ENCODE measurements at regions not wholly inside any gene's neighbourhood (a gene's known extent, or its start where the extent isn't known, plus 50 kb on each side); places are given as distances from the start of the nearest gene placed in this dataset.
"Not testable (repeated sequence)": the region's sequence is repeated elsewhere in the genome, so short reads cannot be mapped to it uniquely, and the experiment has no call there.

- DNase-seq; in situ Hi-C loops (cut with MboI; ENCODE audit: low pct_unique_long_range_greater_than_20kb, low sequenced_read_pairs): not testable (repeated sequence)
Observed at GRCh38 chrX:63198693-63199092, 152.4 kb downstream of the SPIN4 start.

DNA sequence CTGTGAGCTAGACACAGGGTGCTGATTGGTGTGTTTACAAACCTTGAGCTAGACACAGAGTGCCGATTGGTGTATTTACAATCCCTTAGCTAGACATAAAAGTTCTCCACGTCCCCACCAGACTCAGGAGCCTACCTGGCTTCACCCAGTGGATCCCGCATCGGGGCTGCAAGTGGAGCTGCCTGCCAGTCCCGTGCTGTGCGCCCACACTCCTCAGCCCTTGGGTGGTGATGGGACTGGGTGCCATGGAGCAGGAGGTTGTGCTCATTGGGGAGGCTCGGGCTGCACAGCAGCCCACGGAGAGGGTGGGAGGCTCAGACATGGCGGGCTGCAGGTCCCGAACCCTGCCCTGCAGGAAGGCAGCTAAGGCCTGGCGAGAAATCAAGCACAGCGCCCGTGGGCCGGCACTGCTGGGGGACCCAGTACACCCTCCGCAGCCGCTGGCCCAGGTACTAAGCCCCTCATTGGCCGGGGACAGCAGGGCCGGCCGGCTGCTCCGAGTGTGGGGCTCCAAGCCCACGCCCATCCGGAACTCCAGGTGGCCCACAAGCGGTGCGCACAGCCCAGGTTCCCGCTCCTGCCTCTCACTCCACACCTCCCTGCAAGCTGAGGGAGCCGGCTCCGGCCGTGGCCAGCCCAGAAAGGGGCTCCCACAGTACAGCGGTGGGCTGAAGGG, 158.6 kb downstream of the SPIN4 start:
- in situ Hi-C loops (cut with MboI; ENCODE audit: low pct_unique_long_range_greater_than_20kb, low sequenced_read_pairs); DNase-seq: not testable (repeated sequence)

DNA sequence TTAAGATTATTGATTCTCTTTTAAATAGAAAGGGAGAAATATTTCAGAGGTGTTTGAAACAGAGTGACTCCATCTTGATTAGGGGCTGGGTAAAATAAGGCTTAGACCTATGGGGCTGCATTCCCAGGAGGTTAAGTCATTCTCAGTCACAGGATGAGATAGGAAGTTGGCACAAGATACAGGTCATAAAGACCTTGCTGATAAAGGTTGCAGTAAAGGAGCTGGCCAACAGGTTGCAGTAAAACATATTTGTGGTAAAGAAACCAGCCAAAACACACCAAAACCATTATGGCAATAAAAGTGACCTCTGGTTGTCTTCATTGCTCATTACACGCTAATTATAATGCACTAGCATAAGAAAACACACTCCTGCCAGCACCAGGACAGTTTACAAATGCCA, 165.0 kb downstream of the SPIN4 start:
- DNase-seq, result peak; percentile 2
- in situ Hi-C loops (cut with MboI; ENCODE audit: low pct_unique_long_range_greater_than_20kb, low sequenced_read_pairs), result no loop called here

GRCh38 chrX:63179852-63180251, 171.3 kb downstream of the SPIN4 start:
- DNase-seq; in situ Hi-C loops (cut with MboI; ENCODE audit: low pct_unique_long_range_greater_than_20kb, low sequenced_read_pairs): not testable (repeated sequence)

DNA sequence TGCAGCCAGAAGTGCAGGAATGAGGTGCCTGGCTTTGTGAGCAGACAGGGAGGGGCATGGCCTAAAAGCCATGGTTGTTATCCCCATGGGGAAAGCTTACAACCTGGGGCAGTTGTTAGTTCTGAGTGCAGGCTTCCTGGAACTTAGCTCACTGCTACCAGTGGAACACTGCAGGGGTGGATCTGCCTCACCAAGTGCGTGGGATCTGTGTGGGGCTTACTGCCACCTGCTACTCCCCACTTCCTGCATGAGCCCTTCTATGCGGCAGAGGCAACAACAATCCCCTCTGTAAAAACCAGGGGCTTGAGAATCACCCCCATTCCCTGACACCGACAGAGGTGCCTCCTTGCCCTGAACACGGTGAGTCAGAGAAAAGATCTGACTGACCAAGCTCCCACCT, 174.6 kb downstream of the SPIN4 start:
- in situ Hi-C loops (cut with MboI; ENCODE audit: low pct_unique_long_range_greater_than_20kb, low sequenced_read_pairs); DNase-seq: not testable (repeated sequence)

- DNase-seq; in situ Hi-C loops (cut with MboI; ENCODE audit: low pct_unique_long_range_greater_than_20kb, low sequenced_read_pairs): not testable (repeated sequence)
Observed at GRCh38 chrX:63173841-63174718, 177.1 kb downstream of the SPIN4 start.

GRCh38 chrX:63169416-63169815, 181.7 kb downstream of the SPIN4 start:
- DNase-seq; in situ Hi-C loops (cut with MboI; ENCODE audit: low pct_unique_long_range_greater_than_20kb, low sequenced_read_pairs): not testable (repeated sequence)

- in situ Hi-C loops (cut with MboI; ENCODE audit: low pct_unique_long_range_greater_than_20kb, low sequenced_read_pairs), result not testable (repeated sequence)
Observed at GRCh38 chrX:63168949-63169348, 182.2 kb downstream of the SPIN4 start.

DNA sequence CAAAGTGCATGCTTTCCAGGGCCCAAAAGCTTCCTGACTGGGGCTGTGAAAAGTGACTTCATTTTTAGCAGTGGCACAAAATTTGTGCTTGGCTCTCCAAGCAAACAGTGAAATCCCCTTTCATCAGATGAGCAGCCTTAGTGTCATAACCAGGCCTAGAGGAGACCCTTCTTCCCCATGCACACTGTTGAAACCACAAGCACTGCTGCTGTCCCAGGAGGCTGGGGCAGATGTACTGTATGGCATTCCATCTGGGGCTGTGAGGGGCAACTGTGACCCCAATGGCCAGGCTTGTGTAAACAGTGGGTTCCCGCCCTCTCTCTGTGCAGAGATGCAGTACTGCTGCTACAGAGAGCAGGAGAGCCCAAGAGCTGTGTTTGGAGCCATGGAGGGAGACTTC, 184.1 kb downstream of the SPIN4 start:
- DNase-seq; in situ Hi-C loops (cut with MboI; ENCODE audit: low pct_unique_long_range_greater_than_20kb, low sequenced_read_pairs): not testable (repeated sequence)

More at GRCh38 chrX:63168949-63169348, 182.2 kb downstream of the SPIN4 start:
- DNase-seq, result not testable (repeated sequence)

GRCh38 chrX:63160994-63161393, 190.1 kb downstream of the SPIN4 start:
- DNase-seq; in situ Hi-C loops (cut with MboI; ENCODE audit: low pct_unique_long_range_greater_than_20kb, low sequenced_read_pairs): not testable (repeated sequence)

- DNase-seq; in situ Hi-C loops (cut with MboI; ENCODE audit: low pct_unique_long_range_greater_than_20kb, low sequenced_read_pairs): not testable (repeated sequence)
Observed at GRCh38 chrX:63160340-63160739, 190.8 kb downstream of the SPIN4 start.

DNA sequence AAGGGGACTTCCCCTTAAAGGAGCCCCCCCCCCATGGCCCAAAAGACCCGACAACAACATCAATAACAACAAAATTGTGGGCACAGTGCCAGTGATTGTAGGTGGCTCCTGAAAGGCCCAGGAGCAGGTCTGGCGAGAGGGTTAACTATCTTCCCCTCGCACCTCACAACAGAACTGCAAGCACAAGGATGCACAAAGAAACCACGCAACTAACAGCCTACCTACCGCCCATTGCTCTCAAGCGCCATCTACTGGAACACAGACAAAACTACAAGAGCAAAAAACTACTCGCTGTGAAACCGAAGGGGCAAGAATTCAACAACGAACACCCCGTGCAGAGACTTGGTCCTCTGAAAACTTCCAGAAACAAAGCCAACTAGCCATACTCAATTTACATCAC, 205.6 kb downstream of the SPIN4 start:
- DNase-seq; in situ Hi-C loops (cut with MboI; ENCODE audit: low pct_unique_long_range_greater_than_20kb, low sequenced_read_pairs): not testable (repeated sequence)

GRCh38 chrX:63142588-63142987, 208.5 kb downstream of the SPIN4 start:
- in situ Hi-C loops (cut with MboI; ENCODE audit: low pct_unique_long_range_greater_than_20kb, low sequenced_read_pairs); DNase-seq: not testable (repeated sequence)

DNA sequence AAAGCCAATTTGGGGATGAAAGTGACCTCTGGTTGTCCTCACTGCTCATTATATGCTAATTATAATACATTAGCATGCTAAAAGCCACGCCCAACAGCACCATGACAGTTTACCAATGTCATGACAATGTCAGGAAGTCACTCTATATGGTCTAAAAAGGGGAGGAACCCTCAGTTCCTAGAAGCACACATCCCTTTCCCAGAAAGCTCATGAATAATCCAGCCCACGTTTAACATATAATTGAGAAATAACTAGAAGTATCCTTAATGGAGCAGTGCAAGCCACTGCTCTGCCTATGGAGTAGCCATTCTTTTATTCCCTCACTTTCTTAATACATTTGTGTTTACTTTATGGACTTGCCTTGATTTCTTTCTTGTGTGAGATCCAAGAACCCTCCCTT, 215.3 kb downstream of the SPIN4 start:
- in situ Hi-C loops (cut with MboI; ENCODE audit: low pct_unique_long_range_greater_than_20kb, low sequenced_read_pairs); DNase-seq: not testable (repeated sequence)

DNA sequence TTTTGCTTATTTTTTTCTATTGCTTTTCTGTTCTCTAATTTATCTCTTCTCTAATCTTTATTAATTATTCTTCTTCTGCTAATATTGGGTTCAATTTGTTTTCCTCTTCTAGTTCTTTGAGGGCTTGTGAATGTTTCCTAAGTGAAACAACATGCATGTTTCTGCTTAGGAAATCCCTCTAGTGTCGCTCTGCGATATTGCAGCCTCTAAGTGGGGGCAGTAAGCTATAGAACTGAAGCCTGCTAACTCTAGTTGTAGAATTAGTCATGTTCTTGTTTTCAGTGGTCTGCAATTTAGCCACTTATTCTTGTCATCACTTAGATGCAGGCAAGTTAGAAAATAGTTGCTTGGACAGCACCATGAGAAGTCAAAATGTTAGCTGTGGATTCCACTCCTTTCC, 222.6 kb downstream of the SPIN4 start:
- peak; percentile 30 for DNase-seq
- in situ Hi-C loops (cut with MboI; ENCODE audit: low pct_unique_long_range_greater_than_20kb, low sequenced_read_pairs), result no loop called here

DNA sequence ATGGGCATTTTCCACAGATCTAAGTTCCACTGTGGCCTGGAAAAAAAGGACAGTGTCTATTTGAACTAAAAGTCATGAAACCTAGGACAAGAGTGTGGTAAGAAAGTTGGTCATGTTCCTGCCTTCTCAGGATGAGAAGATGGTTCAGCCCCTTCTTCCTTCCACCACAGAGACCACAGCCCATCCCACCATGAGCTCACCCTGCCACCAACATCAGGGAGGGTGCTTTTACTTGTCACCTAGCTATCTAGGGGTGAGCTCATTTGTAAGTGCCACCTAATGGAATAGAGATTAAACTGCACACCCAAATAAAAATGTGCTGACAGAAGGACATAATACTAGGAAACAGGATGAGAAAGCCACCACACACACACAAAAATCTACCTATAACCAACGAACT, 235.9 kb downstream of the SPIN4 start:
- in situ Hi-C loops (cut with MboI; ENCODE audit: low pct_unique_long_range_greater_than_20kb, low sequenced_read_pairs), result no loop called here
- no peak for DNase-seq

DNA sequence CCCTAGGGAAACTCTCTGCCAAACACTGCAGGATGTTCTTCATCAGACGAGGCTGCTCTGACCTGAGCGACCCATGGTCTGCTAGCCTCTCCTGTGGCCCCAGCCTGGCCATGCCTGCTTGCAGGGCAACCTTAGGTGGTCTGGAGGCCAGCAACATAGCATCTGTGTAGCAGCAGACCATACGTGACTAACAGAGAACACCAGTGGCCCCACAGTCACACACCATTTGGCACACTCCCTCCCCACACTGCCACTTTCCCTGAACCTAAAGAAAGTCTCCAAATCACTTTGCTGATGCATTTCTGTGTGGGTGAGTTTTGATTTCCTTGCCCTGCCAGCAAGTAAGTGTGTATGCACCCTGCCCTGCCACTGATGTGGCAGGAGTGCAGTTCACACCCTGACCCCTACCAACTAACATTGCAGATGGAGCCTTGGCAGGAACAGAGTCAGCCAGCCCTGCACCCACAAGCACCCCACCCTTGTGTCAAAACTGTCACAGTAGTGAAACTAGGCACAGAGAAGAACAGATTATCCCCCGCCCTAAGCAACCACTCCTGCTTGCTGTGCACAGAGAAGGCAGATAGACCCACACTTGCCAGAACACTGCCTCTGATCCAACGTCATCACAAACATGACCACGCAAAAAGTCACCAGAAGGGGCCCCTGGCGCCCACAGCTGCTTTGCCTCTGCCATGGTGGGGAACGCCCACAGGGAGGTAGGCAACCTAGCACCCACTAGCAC, 249.1 kb downstream of the SPIN4 start:
- DNase-seq, result no peak
- in situ Hi-C loops (cut with MboI; ENCODE audit: low pct_unique_long_range_greater_than_20kb, low sequenced_read_pairs), result no loop called here

GRCh38 chrX:63058204-63058603, 292.9 kb downstream of the SPIN4 start:
- in situ Hi-C loops (cut with MboI; ENCODE audit: low pct_unique_long_range_greater_than_20kb, low sequenced_read_pairs), result no loop called here
- DNase-seq, result no peak

GRCh38 chrX:63050225-63050624, 300.9 kb downstream of the SPIN4 start:
- in situ Hi-C loops (cut with MboI; ENCODE audit: low pct_unique_long_range_greater_than_20kb, low sequenced_read_pairs), result no loop called here
- peak; percentile 21 for DNase-seq

- in situ Hi-C loops (cut with MboI; ENCODE audit: low pct_unique_long_range_greater_than_20kb, low sequenced_read_pairs), result no loop called here
- DNase-seq, result no peak
Observed at GRCh38 chrX:63032811-63033210, 318.3 kb downstream of the SPIN4 start.
